ENCODE measurements at regions not wholly inside any gene's neighbourhood (a gene's known extent, or its start where the extent isn't known, plus 50 kb on each side); places are given as distances from the start of the nearest gene placed in this dataset.

DNA sequence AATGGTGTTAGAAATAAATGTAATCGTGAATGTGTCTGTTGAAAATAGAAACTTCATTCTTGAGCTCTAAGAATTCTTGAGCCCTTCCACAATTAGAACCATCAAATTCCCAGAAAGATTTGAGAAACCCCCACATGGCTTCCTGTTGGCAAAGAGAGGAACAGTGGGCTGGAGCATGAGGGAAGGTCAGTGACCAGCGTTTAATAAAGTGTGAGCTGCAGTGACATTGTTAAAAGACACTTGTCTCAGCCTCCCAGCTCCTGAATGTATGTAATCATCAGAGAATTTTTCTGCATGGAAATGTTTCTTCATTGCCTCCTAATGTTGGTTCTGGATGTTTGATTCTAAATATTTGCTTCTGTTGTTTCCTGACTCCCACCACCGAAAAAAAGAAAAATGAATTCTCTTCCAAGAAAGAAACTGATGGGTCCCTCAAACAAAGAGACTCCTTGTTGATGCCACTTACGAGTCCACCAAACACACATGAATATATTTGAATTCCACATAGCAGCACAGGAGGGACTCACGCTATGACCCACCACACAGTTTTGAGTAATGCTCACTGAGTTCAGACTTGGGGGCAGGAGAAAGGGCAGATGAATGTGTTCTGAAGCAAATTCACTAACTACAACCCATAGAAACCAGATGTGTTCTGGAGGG is 225.1 kb upstream of the KLHL29 start:
- Histone ChIP-seq H3K27ac (ENCODE audit: low read length) (no peak overlapping the region), H3K9ac (ENCODE audit: low read depth, low read length) (no peak overlapping the region), H2AFZ (ENCODE audit: low read depth, low read length) (no peak overlapping the region), H3K9me3 (ENCODE audit: insufficient read depth, low read length, severe bottlenecking) (no peaks in the 10 kb centered on the region), H3K4me2 (ENCODE audit: insufficient read depth, low read length) (no peak overlapping the region), H3K4me3 (ENCODE audit: low read depth in 1 of 2, low read length in 2 of 2) (no peak overlapping the region), H3K4me1 (ENCODE audit: insufficient read depth, low read length) (no peaks in the 10 kb centered on the region), H4K20me1 (ENCODE audit: insufficient read depth, low read length) (no peaks in the 10 kb centered on the region), H3K36me3 (ENCODE audit: insufficient read depth, low read length) (no peaks in the 10 kb centered on the region), H3K79me2 (ENCODE audit: insufficient read depth, low read length) (no peaks in the 10 kb centered on the region), H3K27me3 (ENCODE audit: insufficient read depth, low read length, poor library complexity) (no peaks in the 10 kb centered on the region)
- ATAC-seq (ENCODE audit: insufficient read depth, low read depth): no peak
- no peak for DNase-seq
- TF ChIP-seq, protein P1, sequence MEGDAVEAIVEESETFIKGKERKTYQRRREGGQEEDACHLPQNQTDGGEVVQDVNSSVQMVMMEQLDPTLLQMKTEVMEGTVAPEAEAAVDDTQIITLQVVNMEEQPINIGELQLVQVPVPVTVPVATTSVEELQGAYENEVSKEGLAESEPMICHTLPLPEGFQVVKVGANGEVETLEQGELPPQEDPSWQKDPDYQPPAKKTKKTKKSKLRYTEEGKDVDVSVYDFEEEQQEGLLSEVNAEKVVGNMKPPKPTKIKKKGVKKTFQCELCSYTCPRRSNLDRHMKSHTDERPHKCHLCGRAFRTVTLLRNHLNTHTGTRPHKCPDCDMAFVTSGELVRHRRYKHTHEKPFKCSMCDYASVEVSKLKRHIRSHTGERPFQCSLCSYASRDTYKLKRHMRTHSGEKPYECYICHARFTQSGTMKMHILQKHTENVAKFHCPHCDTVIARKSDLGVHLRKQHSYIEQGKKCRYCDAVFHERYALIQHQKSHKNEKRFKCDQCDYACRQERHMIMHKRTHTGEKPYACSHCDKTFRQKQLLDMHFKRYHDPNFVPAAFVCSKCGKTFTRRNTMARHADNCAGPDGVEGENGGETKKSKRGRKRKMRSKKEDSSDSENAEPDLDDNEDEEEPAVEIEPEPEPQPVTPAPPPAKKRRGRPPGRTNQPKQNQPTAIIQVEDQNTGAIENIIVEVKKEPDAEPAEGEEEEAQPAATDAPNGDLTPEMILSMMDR (IDR thresholded peaks at IDR 0.05; ENCODE audit: borderline replicate concordance, extremely low read depth, low read length, poor library complexity, severe bottlenecking): no peak
- no peak for TF ChIP-seq EZH2 (IDR thresholded peaks at IDR 0.05; ENCODE audit: borderline replicate concordance, low read depth, low read length, severe bottlenecking)

DNA sequence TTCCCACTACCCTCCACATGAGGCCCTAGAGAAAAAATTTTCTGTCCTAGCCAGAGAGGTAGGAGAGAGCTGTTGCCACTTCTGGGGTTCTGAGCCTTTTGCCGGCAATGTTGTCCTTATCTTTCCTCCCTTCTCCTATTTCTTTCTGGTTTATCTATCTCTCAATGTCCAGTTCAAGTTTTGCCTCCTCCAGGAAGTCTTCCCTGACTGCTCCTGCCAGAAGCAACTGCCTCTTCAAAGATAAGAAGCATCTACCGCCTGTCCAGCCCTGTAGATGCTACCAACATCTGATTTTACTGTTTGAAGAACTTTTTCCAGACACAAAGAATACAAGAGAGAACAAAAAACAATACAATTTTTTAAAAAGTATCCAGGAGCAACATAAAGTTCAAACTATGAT is 220.8 kb upstream of the KLHL29 start:
- no peak overlapping the region for H3K9ac ChIP-seq (ENCODE audit: low read depth, low read length)
- no peaks in the 10 kb centered on the region for H3K9me3 ChIP-seq (ENCODE audit: insufficient read depth, low read length, severe bottlenecking)
- ATAC-seq (ENCODE audit: insufficient read depth, low read depth): no peak

DNA sequence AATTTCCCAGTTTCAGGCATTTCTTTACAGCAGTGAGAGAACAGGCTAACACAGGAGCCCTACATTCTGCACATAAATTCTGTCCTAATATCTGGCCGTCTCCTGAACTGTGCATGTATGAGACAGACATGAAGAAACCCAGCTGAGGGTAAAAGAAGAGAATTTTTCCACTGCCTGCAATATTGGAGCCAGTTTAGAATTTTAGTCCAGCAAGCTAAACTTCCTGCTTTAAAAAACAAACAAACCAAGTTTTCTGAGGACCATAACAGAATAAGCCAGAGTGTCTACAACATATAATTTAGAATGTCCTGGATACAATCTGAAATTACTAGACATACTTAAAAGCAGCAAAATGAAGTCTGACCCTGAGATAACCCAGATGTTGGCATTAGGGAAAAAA is 215.1 kb upstream of the KLHL29 start:
- Histone ChIP-seq H3K9ac (ENCODE audit: low read depth, low read length) (no peak overlapping the region), H3K79me2 (ENCODE audit: insufficient read depth, low read length) (no peaks in the 10 kb centered on the region), H3K4me1 (ENCODE audit: insufficient read depth, low read length) (no peaks in the 10 kb centered on the region), H3K4me3 (ENCODE audit: low read depth in 1 of 2, low read length in 2 of 2) (no peak overlapping the region), H4K20me1 (ENCODE audit: insufficient read depth, low read length) (no peaks in the 10 kb centered on the region), H3K4me2 (ENCODE audit: insufficient read depth, low read length) (no peak overlapping the region), H3K9me3 (ENCODE audit: insufficient read depth, low read length, severe bottlenecking) (no peaks in the 10 kb centered on the region), H3K27me3 (ENCODE audit: insufficient read depth, low read length, poor library complexity) (no peaks in the 10 kb centered on the region), H3K27ac (ENCODE audit: low read length) (no peak overlapping the region), H3K36me3 (ENCODE audit: insufficient read depth, low read length) (no peaks in the 10 kb centered on the region), H2AFZ (ENCODE audit: low read depth, low read length) (no peak overlapping the region)
- TF ChIP-seq, protein P1 (IDR thresholded peaks at IDR 0.05; ENCODE audit: borderline replicate concordance, extremely low read depth, low read length, poor library complexity, severe bottlenecking): no peak
- no peak for TF ChIP-seq EZH2 (IDR thresholded peaks at IDR 0.05; ENCODE audit: borderline replicate concordance, low read depth, low read length, severe bottlenecking)
- DNase-seq: no peak
- ATAC-seq (ENCODE audit: insufficient read depth, low read depth): no peak

More for the DNA sequence above, 220.8 kb upstream of the KLHL29 start:
- Histone ChIP-seq H3K79me2 (ENCODE audit: insufficient read depth, low read length) (no peaks in the 10 kb centered on the region), H2AFZ (ENCODE audit: low read depth, low read length) (no peak overlapping the region), H3K4me2 (ENCODE audit: insufficient read depth, low read length) (no peak overlapping the region), H3K4me3 (ENCODE audit: low read depth in 1 of 2, low read length in 2 of 2) (no peak overlapping the region), H3K27me3 (ENCODE audit: insufficient read depth, low read length, poor library complexity) (no peaks in the 10 kb centered on the region), H4K20me1 (ENCODE audit: insufficient read depth, low read length) (no peaks in the 10 kb centered on the region), H3K27ac (ENCODE audit: low read length) (no peak overlapping the region), H3K36me3 (ENCODE audit: insufficient read depth, low read length) (no peaks in the 10 kb centered on the region), H3K4me1 (ENCODE audit: insufficient read depth, low read length) (no peaks in the 10 kb centered on the region)
- no peak for DNase-seq
- TF ChIP-seq, protein P1 (IDR thresholded peaks at IDR 0.05; ENCODE audit: borderline replicate concordance, extremely low read depth, low read length, poor library complexity, severe bottlenecking): no peak
- TF ChIP-seq EZH2 (IDR thresholded peaks at IDR 0.05; ENCODE audit: borderline replicate concordance, low read depth, low read length, severe bottlenecking): no peak

Measured in DND-41 (cell line).